ENCODE measurements at regions not wholly inside any gene's neighbourhood (a gene's known extent, or its start where the extent isn't known, plus 50 kb on each side); places are given as distances from the start of the nearest gene placed in this dataset.

GRCh38 chrX:148316446-148316845 is 184.0 kb upstream of the AFF2 start:
- TF ChIP-seq CTCF (IDR thresholded peaks at IDR 0.05; ENCODE audit: borderline replicate concordance, extremely low read depth, low read length, poor library complexity, severe bottlenecking) (no peak), EZH2 (IDR thresholded peaks at IDR 0.05; ENCODE audit: borderline replicate concordance, low read depth, low read length, severe bottlenecking) (no peak)

All from DND-41 (cell line).